GM21529 (cell line): ENCODE measurements at regions not wholly inside any gene's neighbourhood (a gene's known extent, or its start where the extent isn't known, plus 50 kb on each side); places are given as distances from the start of the nearest gene placed in this dataset.
"Not testable (repeated sequence)": the region's sequence is repeated elsewhere in the genome, so short reads cannot be mapped to it uniquely, and the experiment has no call there.

ENCODE experiments used
- ATAC-seq: cut with Tn5 transposase; IDR thresholded peaks from one replicate; pipeline ENCODE4 v1.9.1; 2021; ENCODE audit not compliant: unreplicated experiment

DNA sequence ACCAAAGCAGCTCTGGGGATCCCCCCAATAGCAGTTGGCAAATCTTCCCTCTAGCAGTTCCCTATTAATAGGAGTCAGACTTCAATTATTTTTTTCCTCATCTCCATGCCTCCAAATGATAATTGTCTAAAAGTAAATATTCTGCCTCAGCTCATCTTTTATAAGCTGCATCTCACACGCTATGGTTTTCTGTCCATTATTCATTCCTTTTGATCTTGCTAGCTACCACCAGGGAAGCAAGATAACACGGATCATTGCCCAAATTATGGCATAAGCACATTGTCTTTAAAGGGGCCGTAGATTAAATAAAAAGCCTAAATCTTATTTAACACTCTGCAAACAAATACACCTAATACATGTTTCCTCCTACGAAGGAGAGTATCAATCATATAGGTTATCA lies 670.8 kb upstream of the FLRT2 start:
- ATAC-seq: no peak

DNA sequence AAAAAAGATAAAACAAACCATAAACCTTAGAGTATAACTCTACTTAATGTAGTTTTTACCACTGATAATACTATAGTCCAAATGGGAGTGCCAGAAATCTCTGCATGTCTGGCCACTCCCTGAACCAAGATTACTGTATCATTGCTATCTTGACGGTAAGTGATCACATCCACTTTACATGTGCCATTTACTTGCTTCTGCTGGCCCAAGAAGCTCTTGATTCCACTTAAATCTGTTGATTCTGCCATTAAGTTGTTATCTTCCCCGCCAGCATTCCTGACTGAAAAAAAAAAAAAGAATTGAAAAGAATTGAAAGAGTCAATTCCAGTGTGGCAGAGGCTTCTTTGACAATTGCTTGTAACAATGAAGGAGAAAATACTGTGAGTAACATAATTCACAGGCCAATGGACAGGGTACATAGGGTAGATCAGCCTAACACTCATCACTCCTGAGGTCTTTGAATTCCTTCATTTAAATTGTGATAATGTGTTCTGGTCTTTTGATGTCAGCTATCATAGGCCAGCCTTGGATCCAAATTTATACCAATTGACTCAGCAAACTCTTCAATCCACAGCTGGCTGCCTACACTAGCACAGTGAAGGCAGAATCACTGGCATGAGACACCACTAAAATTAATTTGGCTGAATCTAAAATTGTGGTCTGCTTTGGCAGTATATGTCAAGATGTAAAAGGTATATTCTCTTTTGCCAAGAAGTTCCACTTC lies 665.2 kb upstream of the FLRT2 start:
- ATAC-seq: no peak

GRCh38 chr14:84871734-84872133 lies 658.2 kb upstream of the FLRT2 start:
- no peak for ATAC-seq

DNA sequence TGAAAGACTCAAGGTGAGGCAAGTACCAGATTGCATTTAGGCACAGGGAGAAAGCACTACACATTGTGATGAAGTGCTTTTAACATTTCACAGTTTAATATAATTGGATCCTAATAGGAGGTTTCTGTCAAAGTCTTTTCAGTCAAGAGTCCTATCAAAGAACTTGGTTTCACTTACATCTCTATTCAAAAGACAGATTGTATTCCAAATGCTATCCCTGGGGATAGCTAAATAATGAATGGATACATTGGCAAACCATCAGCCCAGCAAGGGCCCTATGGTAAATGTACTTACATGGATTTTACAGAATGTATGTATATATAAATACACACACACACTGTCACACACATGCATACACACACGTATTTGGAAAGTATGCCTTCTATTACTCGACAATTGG lies 655.5 kb upstream of the FLRT2 start:
- no peak for ATAC-seq

DNA sequence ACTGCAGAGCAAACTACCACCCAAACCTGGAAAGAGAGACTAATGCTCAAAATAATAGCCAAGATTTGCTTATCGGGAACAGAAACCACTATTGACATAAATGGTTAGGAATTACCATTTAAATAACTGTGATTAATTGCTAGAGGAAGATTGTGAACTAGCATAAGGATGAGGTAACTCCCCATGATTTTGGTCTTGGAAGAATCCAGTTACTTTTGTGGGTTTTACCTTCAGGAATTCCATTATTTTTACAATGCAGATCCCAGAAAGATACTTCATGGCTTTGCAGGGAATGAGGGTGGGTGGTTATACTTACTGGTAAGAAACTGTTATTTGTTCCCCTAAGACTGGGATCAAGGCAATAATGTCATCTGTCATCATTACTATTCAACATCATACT lies 652.9 kb upstream of the FLRT2 start:
- ATAC-seq: no peak

- ATAC-seq: no peak
These were observed 647.1 kb upstream of the FLRT2 start for GRCh38 chr14:84882830-84883229.

DNA sequence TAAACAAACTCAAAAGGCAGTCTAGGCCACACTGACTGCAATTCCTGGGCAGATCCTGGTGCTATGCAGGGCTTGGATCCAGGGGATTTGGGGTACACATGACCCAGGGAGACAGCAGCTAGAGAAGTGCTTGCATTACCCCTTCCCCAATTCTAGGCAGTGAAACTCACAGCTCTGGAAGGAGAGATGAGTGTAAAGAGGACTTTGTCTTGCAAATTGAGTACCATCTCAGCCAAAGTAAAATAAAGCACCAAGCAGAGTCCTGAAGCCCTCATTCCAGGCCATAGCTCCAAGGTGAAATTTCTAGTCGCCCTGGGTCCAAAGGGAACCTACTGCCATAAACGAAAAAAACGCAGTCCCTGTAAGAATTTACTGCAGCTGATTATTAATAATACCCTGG lies 644.9 kb upstream of the FLRT2 start:
- ATAC-seq: no peak

DNA sequence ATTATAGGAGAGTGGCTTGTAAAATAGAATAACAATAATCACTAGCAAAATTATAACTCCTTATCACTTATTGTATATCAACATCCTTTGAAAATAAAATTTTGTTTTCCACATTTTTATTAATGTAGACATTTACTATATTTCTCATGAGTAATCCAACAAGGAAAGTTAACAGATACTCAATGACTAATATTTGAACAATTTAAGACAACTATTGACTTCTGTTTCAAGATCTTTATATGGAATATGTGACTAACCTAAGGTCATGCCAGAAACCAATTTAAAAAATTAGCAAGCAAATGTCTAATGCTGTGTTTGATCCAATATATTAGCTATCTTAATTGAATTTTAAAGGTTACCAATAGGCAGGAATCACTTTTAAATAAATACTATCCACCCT lies 638.5 kb upstream of the FLRT2 start:
- ATAC-seq: no peak

- no peak for ATAC-seq
These were observed 635.7 kb upstream of the FLRT2 start for GRCh38 chr14:84894254-84894653.

DNA sequence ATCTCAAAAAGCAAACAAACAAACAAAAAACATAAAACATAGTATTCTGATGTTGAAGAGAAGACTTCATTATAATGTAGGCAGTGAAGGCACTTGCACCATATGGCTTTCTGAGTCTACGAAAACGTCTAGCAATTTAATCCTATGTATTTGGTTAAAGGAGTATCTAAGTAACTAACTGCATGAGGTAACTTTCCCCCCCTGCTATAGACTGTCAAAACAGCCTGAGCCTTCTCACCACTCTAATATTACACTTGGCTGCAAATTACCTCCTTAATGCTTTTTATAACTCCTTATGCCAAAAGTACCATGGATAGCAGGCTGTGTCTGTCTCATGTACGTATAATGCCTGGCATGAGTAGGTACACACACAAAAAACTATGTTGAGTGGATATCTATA lies 607.6 kb upstream of the FLRT2 start:
- ATAC-seq: no peak

GRCh38 chr14:84926656-84927055 lies 603.3 kb upstream of the FLRT2 start:
- ATAC-seq: no peak

DNA sequence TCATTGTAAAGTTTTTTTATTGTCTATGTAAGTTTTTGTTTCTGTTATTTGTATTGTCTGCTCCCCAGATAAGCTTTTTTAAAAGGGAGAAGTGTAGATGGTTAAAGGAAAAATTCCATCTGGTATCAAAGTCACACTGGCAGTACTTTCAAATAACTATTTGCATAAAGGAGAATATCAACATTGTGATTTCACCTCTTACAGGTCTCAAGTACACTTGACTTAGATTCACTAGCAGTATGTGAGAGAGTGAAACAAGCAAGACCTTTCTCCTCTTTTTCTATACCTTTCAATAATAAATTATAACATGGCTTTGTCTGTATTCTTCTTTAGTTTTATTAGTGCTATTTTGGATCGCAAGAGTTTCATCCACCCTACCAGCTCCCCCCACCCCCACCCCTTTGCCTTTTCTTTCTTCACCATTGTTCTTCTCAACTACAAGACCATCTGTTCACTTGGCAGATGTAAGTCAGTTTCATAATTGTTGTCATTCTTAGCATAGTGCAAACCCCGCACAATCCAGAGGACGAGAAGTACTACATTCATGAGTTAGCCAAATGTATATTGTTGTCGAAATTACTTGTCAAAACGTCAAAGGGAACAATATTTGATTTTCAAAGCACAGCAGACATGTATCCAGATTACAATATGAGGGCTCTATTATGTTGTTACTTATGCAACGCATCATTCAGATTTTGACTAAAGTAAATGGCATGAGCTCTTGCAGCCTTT lies 602.7 kb upstream of the FLRT2 start:
- no peak for ATAC-seq

DNA sequence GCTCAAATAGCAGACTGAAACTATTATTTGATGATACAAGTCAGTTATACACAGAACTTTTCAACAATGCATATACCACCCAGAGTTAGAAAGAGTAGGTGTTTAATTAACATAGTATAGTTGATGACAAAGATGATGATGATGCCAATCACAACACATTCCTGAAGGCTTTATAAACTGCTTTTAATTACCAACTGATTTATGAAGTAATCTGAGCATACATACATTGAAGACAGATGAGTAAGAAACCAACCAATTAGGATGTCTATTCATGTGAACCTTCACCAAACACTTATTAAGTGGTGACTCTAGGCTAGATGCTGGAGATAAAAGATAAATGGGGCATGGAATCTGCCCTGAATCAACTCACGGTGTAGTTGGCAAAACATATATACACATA lies 600.9 kb upstream of the FLRT2 start:
- no peak for ATAC-seq

DNA sequence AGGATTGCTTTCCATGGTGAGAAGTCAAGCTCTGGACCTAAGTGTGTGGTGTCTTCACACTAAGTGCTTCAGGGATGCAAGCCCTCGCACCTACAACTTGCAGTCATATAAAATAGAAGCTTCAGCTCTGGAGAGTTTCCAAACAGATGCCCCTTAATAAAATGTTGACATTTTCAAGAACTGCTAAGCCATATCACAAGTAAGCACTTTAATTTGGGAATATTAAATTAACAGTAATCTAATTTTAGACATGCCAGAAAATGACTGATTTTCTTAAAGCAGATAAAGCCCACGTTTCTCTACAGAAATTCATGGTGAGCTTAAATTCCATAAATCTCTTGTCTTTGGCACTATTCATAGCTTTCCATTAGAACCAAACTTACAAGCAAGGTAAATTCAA lies 600.1 kb upstream of the FLRT2 start:
- ATAC-seq: no peak

- no peak for ATAC-seq
These were observed 592.9 kb upstream of the FLRT2 start for GRCh38 chr14:84937016-84937415.

DNA sequence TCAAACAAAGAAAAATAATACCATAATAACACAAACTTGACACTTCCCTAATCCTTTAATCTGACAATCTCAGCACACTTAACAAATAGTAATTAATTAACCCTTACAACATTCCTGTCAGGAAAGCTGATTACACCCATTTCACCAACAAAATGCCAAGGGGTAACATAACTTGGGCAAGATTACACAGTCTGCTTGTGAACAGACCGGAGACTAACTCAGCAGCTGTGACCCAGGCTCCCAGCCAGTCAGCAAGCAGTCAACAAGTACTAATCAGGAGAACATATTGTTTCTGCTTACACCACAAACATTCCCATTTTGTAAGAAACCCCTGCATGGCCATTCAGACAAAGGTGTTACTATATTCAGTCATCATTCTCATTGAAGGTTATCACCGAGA lies 592.5 kb upstream of the FLRT2 start:
- no peak for ATAC-seq

GRCh38 chr14:84944901-84945300 lies 585.0 kb upstream of the FLRT2 start:
- ATAC-seq: not testable (repeated sequence)

DNA sequence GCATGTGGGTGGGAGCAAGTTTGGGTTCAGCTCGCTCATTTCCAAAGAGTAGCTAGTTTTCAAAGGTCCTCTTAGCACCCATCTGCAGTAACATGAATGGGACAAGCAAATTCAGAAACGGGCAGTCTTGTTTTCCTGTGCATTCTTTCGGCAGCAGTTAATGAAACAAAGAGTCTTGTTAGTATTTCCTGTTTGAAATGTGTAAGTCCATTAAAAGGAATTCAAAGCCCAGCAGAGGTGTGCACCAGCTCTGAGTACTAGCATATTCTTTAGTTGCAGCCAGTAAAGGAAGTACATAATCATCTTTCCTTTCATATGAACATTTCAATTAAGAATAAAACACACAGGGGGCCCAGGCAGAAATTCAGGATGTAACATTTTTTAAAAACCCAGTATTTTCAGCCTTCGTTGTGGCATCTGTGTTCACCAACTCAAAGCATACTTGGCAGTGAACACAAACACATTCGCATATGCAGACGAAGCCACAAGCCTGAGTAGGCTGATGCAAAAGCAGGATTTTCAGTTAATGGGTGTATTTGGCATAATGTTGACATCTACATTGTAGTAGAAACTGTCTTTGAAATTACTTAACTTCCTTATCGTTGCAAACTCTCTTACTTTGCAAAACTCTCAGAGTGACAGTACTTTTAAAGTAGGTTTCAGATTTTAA lies 570.0 kb upstream of the FLRT2 start:
- no peak for ATAC-seq

DNA sequence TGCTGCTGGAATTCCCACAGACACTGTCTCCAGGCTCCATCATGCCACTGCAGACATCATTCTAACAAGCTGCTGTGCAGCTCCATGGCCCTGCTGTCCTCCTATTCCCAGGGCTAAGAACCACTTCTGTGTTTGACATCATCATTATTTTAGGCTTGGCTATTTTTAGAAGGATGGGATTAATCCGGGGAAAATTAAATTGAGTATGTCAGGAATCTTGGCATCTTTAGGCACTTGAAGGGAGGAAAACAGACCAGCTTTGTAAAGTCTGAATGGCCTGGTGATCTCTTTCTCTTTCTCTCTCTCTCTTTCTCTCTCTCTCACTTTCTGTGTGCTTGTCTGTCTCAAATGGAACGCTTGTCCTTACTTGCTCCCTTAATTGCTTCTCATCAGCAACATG lies 568.3 kb upstream of the FLRT2 start:
- no peak for ATAC-seq

- no peak for ATAC-seq
These were observed 566.4 kb upstream of the FLRT2 start for GRCh38 chr14:84963518-84963917.

DNA sequence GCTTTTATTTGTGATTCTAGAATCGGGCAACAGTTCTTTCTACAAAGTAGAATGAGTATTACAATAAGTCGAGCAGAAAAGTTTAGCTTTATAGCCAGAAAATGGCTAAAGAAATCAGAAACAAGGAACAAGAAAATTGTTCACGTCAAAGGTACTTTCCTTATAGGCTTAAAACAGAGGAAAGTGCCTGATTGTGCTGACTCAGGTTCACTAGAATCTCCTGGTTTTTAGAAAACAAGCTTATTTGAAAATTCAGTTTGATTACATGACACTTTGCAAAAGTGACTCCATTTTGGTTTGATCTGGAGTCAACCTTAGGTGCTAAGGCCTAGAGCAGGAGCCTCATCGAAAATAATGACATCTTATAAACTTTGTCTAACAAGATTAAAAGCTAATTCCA lies 564.7 kb upstream of the FLRT2 start:
- no peak for ATAC-seq

DNA sequence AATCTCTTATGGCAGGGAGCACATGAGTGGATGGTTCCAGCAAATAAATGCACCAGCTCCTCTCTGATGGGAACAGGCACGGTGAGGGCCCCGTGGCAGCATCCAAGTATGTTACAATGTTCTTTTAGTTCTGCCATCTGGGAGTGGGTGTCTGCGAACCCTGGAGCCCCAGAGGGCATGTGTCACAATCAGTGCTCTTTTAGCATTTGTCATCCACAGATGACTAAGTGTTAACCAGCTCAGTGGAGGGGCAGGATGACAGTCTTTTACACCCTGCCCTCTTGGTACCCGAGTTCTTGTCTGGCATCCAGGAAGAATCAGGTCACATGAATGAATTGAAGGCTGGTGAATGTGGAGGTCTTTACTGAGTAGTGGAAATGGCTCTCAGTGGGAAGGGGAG lies 560.4 kb upstream of the FLRT2 start:
- no peak for ATAC-seq
